ENCODE measurements at regions not wholly inside any gene's neighbourhood (a gene's known extent, or its start where the extent isn't known, plus 50 kb on each side); places are given as distances from the start of the nearest gene placed in this dataset.

DNA sequence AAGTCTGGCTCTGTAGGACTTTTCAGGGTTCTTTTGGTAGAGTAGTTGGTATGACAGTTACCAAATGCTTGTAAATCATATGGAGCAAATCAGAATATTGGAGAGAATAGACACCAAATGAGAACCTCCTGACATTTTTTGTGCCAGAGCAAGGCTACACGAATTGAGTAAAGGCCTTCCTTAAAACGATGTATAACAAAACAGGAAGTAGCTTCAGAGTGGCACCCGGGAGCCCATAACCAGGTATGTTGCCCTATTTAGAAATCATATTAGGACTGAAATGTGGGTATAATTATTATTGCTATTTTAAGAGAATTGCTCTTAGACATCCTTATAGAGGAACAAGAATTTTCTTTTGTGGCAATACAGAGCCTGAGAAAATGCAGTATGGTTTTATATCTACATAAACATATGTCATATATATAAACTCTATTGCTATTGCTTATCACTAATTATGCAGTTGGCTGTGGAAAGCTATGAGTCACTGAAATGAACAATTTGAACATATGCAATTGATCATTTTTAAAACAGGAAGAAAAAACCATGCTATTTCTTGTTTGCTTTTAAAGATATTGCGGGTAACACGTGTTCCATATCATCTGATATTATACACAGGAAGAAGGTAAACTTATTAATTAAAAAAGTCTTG, 197.4 kb upstream of the MTPN start:
- Histone ChIP-seq H2BK15ac (ENCODE audit: low read depth, low read length) (no peak overlapping the region), H3K18ac (ENCODE audit: insufficient read length, low read depth, low read length) (no peak overlapping the region), H3K27ac (ENCODE audit: insufficient read length, low read depth, low read length) (no peak overlapping the region), H2BK120ac (ENCODE audit: low read depth, low read length, poor library complexity, severe bottlenecking) (no peak overlapping the region), H3K4me2 (ENCODE audit: insufficient read depth, insufficient read length, low read length) (no peak overlapping the region), H4K5ac (ENCODE audit: insufficient read length, low read depth, low read length) (no peak overlapping the region), H3K23me2 (ENCODE audit: insufficient read length, low read depth, low read length, poor library complexity, severe bottlenecking) (no peaks in the 10 kb centered on the region), H3K4ac (ENCODE audit: low read depth, low read length) (no peak overlapping the region), H4K8ac (replicated peaks; ENCODE audit: insufficient read length, low read depth, low read length) (no peak overlapping the region), H2BK20ac (ENCODE audit: low read depth, low read length, poor library complexity, severe bottlenecking) (no peak overlapping the region), H3T11ph (ENCODE audit: low read length) (no peak overlapping the region), H2AK5ac (ENCODE audit: insufficient read length, low read length) (no peak overlapping the region), H3K9ac (ENCODE audit: extremely low read depth, insufficient read length, low read length) (no peak overlapping the region), H4K91ac (ENCODE audit: insufficient read length, low read depth, low read length) (no peak overlapping the region), H2BK12ac (ENCODE audit: insufficient read length, low read depth, low read length) (no peak overlapping the region), H3K14ac (ENCODE audit: insufficient read depth, low read length) (no peak overlapping the region), H3K79me2 (ENCODE audit: insufficient read depth, low read length) (no peaks in the 10 kb centered on the region), H3K27me3 (ENCODE audit: insufficient read depth, low read length) (no peaks in the 10 kb centered on the region), H3K4me1 (ENCODE audit: insufficient read depth, low read length) (no peaks in the 10 kb centered on the region), H3K56ac (ENCODE audit: insufficient read length, low read depth, low read length) (no peak overlapping the region), H3K9me3 (ENCODE audit: control insufficient read depth, low read depth, low read length) (no peaks in the 10 kb centered on the region), H4K20me1 (ENCODE audit: control insufficient read depth, insufficient read depth, insufficient read length) (no peaks in the 10 kb centered on the region), H3K79me1 (ENCODE audit: insufficient read depth, low read depth, low read length, poor library complexity, severe bottlenecking) (no peaks in the 10 kb centered on the region), H3K23ac (ENCODE audit: insufficient read length, low read depth, low read length) (no peak overlapping the region), H2BK5ac (ENCODE audit: insufficient read length, low read length) (no peak overlapping the region), H2AFZ (ENCODE audit: low read length) (no peak overlapping the region)
- Mint-ChIP-seq H3K36me3 (ENCODE audit: insufficient read depth in 1 of 3, low read depth in 3 of 3) (no peaks in the 10 kb centered on the region), H3K4me1 (no peaks in the 10 kb centered on the region; a peak in 1 of 4 replicates), H3K27ac (no peak overlapping the region), H3K9me3 (no peaks in the 10 kb centered on the region), H3K4me3 (no peak overlapping the region), H3K27me3 (ENCODE audit: low read depth) (no peaks in the 10 kb centered on the region; the same call in 1 of the 2 replicates)
- TF ChIP-seq, protein P1, sequence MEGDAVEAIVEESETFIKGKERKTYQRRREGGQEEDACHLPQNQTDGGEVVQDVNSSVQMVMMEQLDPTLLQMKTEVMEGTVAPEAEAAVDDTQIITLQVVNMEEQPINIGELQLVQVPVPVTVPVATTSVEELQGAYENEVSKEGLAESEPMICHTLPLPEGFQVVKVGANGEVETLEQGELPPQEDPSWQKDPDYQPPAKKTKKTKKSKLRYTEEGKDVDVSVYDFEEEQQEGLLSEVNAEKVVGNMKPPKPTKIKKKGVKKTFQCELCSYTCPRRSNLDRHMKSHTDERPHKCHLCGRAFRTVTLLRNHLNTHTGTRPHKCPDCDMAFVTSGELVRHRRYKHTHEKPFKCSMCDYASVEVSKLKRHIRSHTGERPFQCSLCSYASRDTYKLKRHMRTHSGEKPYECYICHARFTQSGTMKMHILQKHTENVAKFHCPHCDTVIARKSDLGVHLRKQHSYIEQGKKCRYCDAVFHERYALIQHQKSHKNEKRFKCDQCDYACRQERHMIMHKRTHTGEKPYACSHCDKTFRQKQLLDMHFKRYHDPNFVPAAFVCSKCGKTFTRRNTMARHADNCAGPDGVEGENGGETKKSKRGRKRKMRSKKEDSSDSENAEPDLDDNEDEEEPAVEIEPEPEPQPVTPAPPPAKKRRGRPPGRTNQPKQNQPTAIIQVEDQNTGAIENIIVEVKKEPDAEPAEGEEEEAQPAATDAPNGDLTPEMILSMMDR (conservative IDR thresholded peaks at IDR 0.05), result no peak
- DNase-seq, result no peak
- no CpG with 5 or more reads among the region's 5 CpGs for WGBS (ENCODE audit: extremely low coverage, insufficient read length, low lambda C conversion rate)
